Liver (tissue), 7 donors: ENCODE measurements at regions not wholly inside any gene's neighbourhood (a gene's known extent, or its start where the extent isn't known, plus 50 kb on each side); places are given as distances from the start of the nearest gene placed in this dataset. TPM values are rescaled to one million over a fixed set of nuclear protein-coding genes. Genes with fewer than 3 reads are reported as not detected.
"Not testable (repeated sequence)": the region's sequence is repeated elsewhere in the genome, so short reads cannot be mapped to it uniquely, and the experiment has no call there.

Experiments
- DNase-seq: peaks from one replicate; pipeline ENCODE4 v3.0.0-alpha.2; 2017; ENCODE audit warnings: low spot score
- H3K27ac ChIP-seq, 2 donors: one replicate each; pipeline ENCODE4 v1.7.0; 2013; ENCODE audit warnings: inconsistent platforms in 2 of 2, low read length in 2 of 2, control low read depth in 1 of 2, low read depth in 1 of 2, mild to moderate bottlenecking in 1 of 2
- H3K27me3 ChIP-seq, 4 donors: one replicate each; pipeline versions ENCODE4 v1.6.1 to v1.7.0; 2013; ENCODE audit warnings: low read length in 3 of 4, inconsistent platforms in 1 of 4, mild to moderate bottlenecking in 1 of 4, moderate library complexity in 1 of 4; ENCODE audit not compliant: control insufficient read depth in 4 of 4, insufficient read depth in 4 of 4
- H3K36me3 ChIP-seq, 4 donors: one replicate each; pipeline versions ENCODE4 v1.6.1 to v1.7.0; 2013; ENCODE audit warnings: low read length in 3 of 4, mild to moderate bottlenecking in 3 of 4, low read depth in 1 of 4, moderate library complexity in 1 of 4; ENCODE audit not compliant: control insufficient read depth in 4 of 4, insufficient read depth in 3 of 4
- H3K4me1 ChIP-seq, 4 donors: one replicate each; pipeline versions ENCODE4 v1.6.1 to v1.7.0; 2013; ENCODE audit warnings: low read length in 3 of 4, mild to moderate bottlenecking in 3 of 4, moderate library complexity in 1 of 4; ENCODE audit not compliant: control insufficient read depth in 4 of 4, insufficient read depth in 4 of 4
- H3K4me3 ChIP-seq, 3 donors: one replicate each; pipeline versions ENCODE4 v1.6.1 to v1.7.0; 2013; ENCODE audit warnings: low read length in 3 of 3, control low read depth in 1 of 3, low read depth in 1 of 3, mild to moderate bottlenecking in 1 of 3
- H3K9ac ChIP-seq, 2 donors: one replicate each; pipeline ENCODE4 v1.7.0; 2013; ENCODE audit warnings: low read length in 2 of 2, mild to moderate bottlenecking in 2 of 2, moderate library complexity in 2 of 2, control low read depth in 1 of 2, low read depth in 1 of 2
- H3K9me3 ChIP-seq, 4 donors: one replicate each; pipeline versions ENCODE4 v1.6.1 to v1.7.0; 2013; ENCODE audit warnings: low read length in 3 of 4; ENCODE audit not compliant: control insufficient read depth in 4 of 4
- WGBS: extraction: QIAGEN DNeasy Blood & Tissue Kit; methylation state at CpG from one replicate; pipeline ENCODE4 v1.1.7; 2013; 5-methylcytosine and 5-hydroxymethylcytosine counted together
- small RNA-seq: library from RNA; depleted of rRNA; stranded (forward); fragments of <200 nt; gene quantifications from one replicate; pipeline ENCODE3, GENCODE V24; 2014
- donor health status: healthy.
- donor health status: healthy.
- donor health status: healthy.

DNA sequence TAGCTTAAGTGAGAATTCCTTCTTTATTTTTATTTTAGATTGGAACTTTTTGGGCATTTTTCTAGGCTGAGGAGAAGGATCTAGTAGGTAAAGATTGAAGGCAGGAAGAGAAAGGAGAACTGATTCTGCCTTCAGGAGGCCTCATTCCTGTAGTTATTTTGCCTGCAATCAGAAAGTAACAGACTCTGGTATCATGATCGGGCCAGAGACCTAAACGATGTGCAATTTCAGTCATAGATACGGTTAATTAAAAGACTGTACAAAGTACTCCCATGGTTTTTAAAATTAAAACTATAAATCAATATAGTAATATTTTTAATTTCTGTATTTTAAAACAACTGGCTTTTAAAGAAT, 54.7 kb upstream of the NOTCH2NLA start:
- no CpG with 5 or more reads among the region's 3 CpGs for WGBS
- not testable (repeated sequence) for H3K36me3 ChIP-seq, DNase-seq, H3K9ac ChIP-seq, H3K4me3 ChIP-seq, H3K4me1 ChIP-seq, H3K27me3 ChIP-seq, H3K27ac ChIP-seq, H3K9me3 ChIP-seq

DNA sequence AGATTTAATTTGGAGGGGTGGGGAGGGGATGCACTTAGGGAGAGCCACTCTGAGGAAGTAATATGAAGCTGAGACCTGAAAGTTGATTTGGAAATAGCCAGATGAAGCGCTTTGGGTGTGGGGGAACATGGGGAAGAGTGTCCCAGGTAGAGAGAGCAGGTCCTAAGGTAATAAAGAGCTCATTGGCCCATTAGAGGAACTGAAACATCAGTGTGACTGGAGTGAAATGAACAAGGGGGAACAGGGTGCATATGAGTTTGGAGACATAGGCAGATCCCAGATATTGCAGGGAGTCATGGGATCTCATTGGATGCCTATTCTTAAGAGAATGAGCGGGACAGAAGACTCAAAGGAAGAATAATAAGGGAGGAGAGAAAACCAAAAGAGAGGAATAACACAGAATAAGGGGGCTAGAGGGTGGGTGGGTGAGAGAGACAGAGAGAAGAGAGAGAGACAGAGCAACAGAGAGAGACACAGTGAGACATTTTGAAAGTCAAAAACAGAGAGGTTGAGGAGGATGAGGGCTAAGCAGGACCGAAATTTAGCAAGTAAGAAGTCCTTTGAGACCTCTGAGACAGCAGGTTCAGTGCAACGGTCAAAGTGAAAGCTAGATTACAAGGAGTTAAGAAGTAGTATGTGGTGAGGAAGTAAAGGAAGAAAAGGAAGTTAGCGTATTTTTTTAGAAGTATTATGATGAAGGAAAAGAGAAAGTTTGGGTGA, 54.1 kb upstream of the NOTCH2NLA start:
- H3K27ac ChIP-seq, H3K9ac ChIP-seq, H3K27me3 ChIP-seq, H3K9me3 ChIP-seq, H3K4me3 ChIP-seq, DNase-seq, H3K36me3 ChIP-seq, H3K4me1 ChIP-seq: not testable (repeated sequence)
- no CpG with 5 or more reads among the region's 5 CpGs for WGBS

DNA sequence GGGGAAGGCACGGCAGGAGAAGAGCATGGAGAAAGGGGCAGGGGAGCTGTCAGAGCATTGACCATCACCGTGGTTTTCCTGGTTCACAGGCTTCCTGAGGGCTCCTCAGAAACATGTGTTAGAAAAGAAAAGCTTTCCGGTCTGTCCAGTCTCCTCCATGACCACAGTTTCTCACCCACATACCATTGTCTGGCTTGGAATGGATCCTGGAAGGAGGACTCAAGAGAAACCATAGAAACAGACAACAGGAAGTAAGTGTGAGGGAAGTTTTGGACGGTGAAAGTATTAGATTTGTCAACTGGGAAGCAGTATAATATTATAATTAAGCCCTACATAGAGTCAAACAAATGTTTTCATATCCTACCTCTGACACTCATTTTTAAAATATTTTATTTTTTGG, 52.7 kb upstream of the NOTCH2NLA start:
- WGBS, result no CpG with 5 or more reads among the region's 4 CpGs

DNA sequence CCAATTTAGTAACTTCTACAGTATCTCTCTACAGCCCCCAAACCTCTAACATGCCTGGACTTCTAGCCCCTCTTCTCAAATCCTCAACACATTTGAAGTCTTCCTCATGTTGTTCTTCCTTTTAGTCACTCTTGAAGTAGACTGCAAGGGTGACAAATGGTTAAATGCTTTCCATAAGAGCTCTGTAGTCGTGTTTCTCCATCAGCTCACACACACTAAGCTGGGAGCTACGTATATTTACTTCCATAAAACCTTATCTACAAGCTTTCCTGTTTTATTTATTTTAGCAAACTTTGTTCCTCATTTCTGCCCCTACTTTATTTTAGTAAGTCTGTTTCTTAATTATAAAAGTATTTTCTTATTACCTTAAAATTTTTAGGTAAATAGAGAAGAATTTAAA, 49.9 kb upstream of the NOTCH2NLA start:
- H3K9ac ChIP-seq, H3K4me3 ChIP-seq, H3K36me3 ChIP-seq, DNase-seq, H3K27ac ChIP-seq, H3K27me3 ChIP-seq, H3K9me3 ChIP-seq, H3K4me1 ChIP-seq: not testable (repeated sequence)
- no CpG with 5 or more reads among the region's 2 CpGs for WGBS

More for the DNA sequence above, 52.7 kb upstream of the NOTCH2NLA start:
- H3K27me3 ChIP-seq, H3K4me3 ChIP-seq, DNase-seq, H3K9me3 ChIP-seq, H3K4me1 ChIP-seq, H3K27ac ChIP-seq, H3K36me3 ChIP-seq, H3K9ac ChIP-seq: not testable (repeated sequence)

Small RNA genes in the stretch of these regions (small RNA-seq; reads per million reads assigned to genes)
- gene RF00003, result 0.71 reads per million, percentile 69 among the genes with 10 or more reads in this experiment
- gene RF00619, result not detected
- not detected for gene RNA5SP536
- gene RNU6-1071P, result not detected
